GM19351 (cell line): ENCODE measurements at regions not wholly inside any gene's neighbourhood (a gene's known extent, or its start where the extent isn't known, plus 50 kb on each side); places are given as distances from the start of the nearest gene placed in this dataset.
"Not testable (repeated sequence)": the region's sequence is repeated elsewhere in the genome, so short reads cannot be mapped to it uniquely, and the experiment has no call there.

ENCODE experiments used
- ATAC-seq: cut with Tn5 transposase; IDR thresholded peaks from one replicate; pipeline ENCODE4 v1.9.1; 2021; ENCODE audit warnings: mild to moderate bottlenecking, moderate library complexity; ENCODE audit not compliant: unreplicated experiment

GRCh38 chr2:67614454-67614853 is 217.3 kb downstream of the ETAA1 start:
- ATAC-seq, result no peak

- ATAC-seq, result peak; percentile 95
Measured at GRCh38 chr2:67616749-67617148, 219.6 kb downstream of the ETAA1 start.

- no peak for ATAC-seq
Measured at GRCh38 chr2:67619204-67619603, 222.1 kb downstream of the ETAA1 start.

- not testable (repeated sequence) for ATAC-seq
Measured at GRCh38 chr2:67623741-67624140, 226.6 kb downstream of the ETAA1 start.

- no peak for ATAC-seq
Measured at GRCh38 chr2:67625178-67625577, 228.0 kb downstream of the ETAA1 start.

- ATAC-seq, result no peak
Measured at GRCh38 chr2:67625690-67626475, 228.8 kb downstream of the ETAA1 start.

- no peak for ATAC-seq
Measured at GRCh38 chr2:67626656-67627055, 229.5 kb downstream of the ETAA1 start.

- no peak for ATAC-seq
Measured at GRCh38 chr2:67627456-67628207, 230.5 kb downstream of the ETAA1 start.

- no peak for ATAC-seq
Measured at GRCh38 chr2:67628892-67629291, 231.8 kb downstream of the ETAA1 start.

- no peak for ATAC-seq
Measured at GRCh38 chr2:67631483-67631882, 234.3 kb downstream of the ETAA1 start.

GRCh38 chr2:67633212-67633856 is 236.2 kb downstream of the ETAA1 start:
- ATAC-seq, result peak; percentile 40

GRCh38 chr2:67638146-67638545 is 241.0 kb downstream of the ETAA1 start:
- no peak for ATAC-seq

- no peak for ATAC-seq
Measured at GRCh38 chr2:67641312-67642045, 244.3 kb downstream of the ETAA1 start.

- ATAC-seq, result no peak
Measured at GRCh38 chr2:67642046-67642382, 244.9 kb downstream of the ETAA1 start.

- ATAC-seq, result no peak
Measured at GRCh38 chr2:67642961-67643360, 245.8 kb downstream of the ETAA1 start.

- ATAC-seq, result no peak
Measured at GRCh38 chr2:67645280-67646138, 248.4 kb downstream of the ETAA1 start.

GRCh38 chr2:67646714-67647333 is 249.7 kb downstream of the ETAA1 start:
- no peak for ATAC-seq

GRCh38 chr2:67649331-67650261 is 252.5 kb downstream of the ETAA1 start:
- no peak for ATAC-seq
